ENCODE measurements at regions not wholly inside any gene's neighbourhood (a gene's known extent, or its start where the extent isn't known, plus 50 kb on each side); places are given as distances from the start of the nearest gene placed in this dataset.

DNA sequence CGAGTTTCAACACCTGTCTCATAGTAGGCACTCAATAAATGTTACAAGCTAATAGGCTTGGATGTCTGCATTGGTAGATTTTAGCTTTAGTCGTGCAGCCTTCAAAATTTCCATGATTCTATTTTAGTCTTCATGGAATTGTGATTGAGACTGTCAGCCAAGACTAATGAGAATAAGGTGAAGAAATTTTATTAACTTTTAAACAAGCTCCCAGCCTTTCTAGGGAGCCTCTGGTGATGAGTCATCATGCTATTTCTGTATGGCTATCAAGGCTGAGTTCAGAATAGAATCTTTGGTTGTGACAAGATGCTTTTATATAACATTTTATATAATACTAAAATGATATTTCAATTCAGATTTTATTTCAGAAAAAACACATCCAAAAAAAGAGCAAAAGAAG lies 685.8 kb downstream of the GABRG1 start:
- no peak for TF ChIP-seq POLR2A (IDR thresholded peaks at IDR 0.05)
- no peak for TF ChIP-seq POLR2AphosphoS5 (IDR thresholded peaks at IDR 0.05)
- TF ChIP-seq, protein P1, sequence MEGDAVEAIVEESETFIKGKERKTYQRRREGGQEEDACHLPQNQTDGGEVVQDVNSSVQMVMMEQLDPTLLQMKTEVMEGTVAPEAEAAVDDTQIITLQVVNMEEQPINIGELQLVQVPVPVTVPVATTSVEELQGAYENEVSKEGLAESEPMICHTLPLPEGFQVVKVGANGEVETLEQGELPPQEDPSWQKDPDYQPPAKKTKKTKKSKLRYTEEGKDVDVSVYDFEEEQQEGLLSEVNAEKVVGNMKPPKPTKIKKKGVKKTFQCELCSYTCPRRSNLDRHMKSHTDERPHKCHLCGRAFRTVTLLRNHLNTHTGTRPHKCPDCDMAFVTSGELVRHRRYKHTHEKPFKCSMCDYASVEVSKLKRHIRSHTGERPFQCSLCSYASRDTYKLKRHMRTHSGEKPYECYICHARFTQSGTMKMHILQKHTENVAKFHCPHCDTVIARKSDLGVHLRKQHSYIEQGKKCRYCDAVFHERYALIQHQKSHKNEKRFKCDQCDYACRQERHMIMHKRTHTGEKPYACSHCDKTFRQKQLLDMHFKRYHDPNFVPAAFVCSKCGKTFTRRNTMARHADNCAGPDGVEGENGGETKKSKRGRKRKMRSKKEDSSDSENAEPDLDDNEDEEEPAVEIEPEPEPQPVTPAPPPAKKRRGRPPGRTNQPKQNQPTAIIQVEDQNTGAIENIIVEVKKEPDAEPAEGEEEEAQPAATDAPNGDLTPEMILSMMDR (IDR thresholded peaks at IDR 0.05) = no peak
- TF ChIP-seq EP300 (IDR thresholded peaks at IDR 0.05; ENCODE audit: low read depth) = no peak
